Pancreas (tissue), 10 donors: ENCODE measurements at regions not wholly inside any gene's neighbourhood (a gene's known extent, or its start where the extent isn't known, plus 50 kb on each side); places are given as distances from the start of the nearest gene placed in this dataset.

ENCODE experiments used
- ATAC-seq, 4 donors: fragments of 200-7000 bp; cut with Tn5 transposase; one replicate each; pipeline versions ENCODE4 v1.8.0 to v1.9.1; 2020; ENCODE audit warnings: mild to moderate bottlenecking in 4 of 4, moderate library complexity in 4 of 4
- DNase-seq, 6 donors: peaks; one replicate each; pipeline ENCODE4 v3.0.0-alpha.2; 2020
- FAIRE-seq: peaks from 2 replicates; lab custom pipeline; 2012; peaks lifted over from hg19 to GRCh38; lab: Jason Lieb, UNC
- H3K27ac ChIP-seq, 4 donors: fragments of 200-600 bp; sonication (generic); 1 replicate in 3 of 4; 2 replicates in 1 of 4; pipeline versions ENCODE4 v1.5.0 to v1.8.0; 2020
- H3K27me3 ChIP-seq, 4 donors: fragments of 200-600 bp; one replicate each; pipeline ENCODE4 v1.8.0; 2021
- H3K36me3 ChIP-seq, 3 donors: fragments of 200-600 bp; sonication (generic) in 1 of 3; one replicate each; pipeline versions ENCODE4 v1.5.0 to v1.8.0; 2020 to 2021
- H3K4me1 ChIP-seq, 3 donors: fragments of 200-600 bp; one replicate each; pipeline ENCODE4 v1.8.0; 2021
- H3K4me3 ChIP-seq, 4 donors: fragments of 200-600 bp; sonication (generic) in 2 of 4; one replicate each; pipeline versions ENCODE4 v1.5.0 to v1.8.0; 2020 to 2021
- H3K9me3 ChIP-seq, 4 donors: fragments of 200-600 bp; one replicate each; pipeline ENCODE4 v1.8.0; 2021
- CTCF ChIP-seq, 4 donors: fragments of 200-600 bp; sonication (generic) in 3 of 4; IDR thresholded peaks; one replicate each; pipeline versions ENCODE4 v1.5.0 to v1.8.0; 2021; ENCODE audit warnings: antibody characterized with exemption in 4 of 4
- WGBS, 2 donors: extraction: QIAGEN DNeasy Blood & Tissue Kit; methylation state at CpG; one replicate each; pipeline ENCODE4 v1.1.7; 2013; 5-methylcytosine and 5-hydroxymethylcytosine counted together
- intact Hi-C, 3 donors: fragments of 100-400 bp; cut with DNase I; formaldehyde crosslinking; loops; one replicate each; pipeline versions ENCODE4 v1.11.1 to v1.14.2; 2022
- donor health status: healthy with polysubstance abuse.
- donor health status: DM: no; HTN: no; CAD: no; lungs with moderate emphysema.
- donor health status: DM: no; HTN: no; CAD: no.
- donor health status: control.
- donor health status: control.
- donor health status: Bipolar disorder and iron deficiency.
- donor health status: DM: yes; HTN: yes; CAD: no.
- donor health status: DM: no; HTN: no; CAD: no.
- donor health status: DM: no; HTN: no; CAD: no.
- donor health status: DM: yes; HTN: yes; CAD: no.

- TF ChIP-seq CTCF (IDR thresholded peaks at IDR 0.05): no peak
- no peak for ATAC-seq
- no peaks in the 10 kb centered on the region for H3K9me3 ChIP-seq
- no peaks in the 10 kb centered on the region for H3K36me3 ChIP-seq
- DNase-seq: no peak
- H3K4me3 ChIP-seq: no peak overlapping the region
- no peak for FAIRE-seq
- H3K27ac ChIP-seq: no peak overlapping the region
- intact Hi-C loops: no loop called here
- H3K4me1 ChIP-seq: no peaks in the 10 kb centered on the region
- H3K27me3 ChIP-seq: no peaks in the 10 kb centered on the region
Measured at GRCh38 chr4:133801883-133802282, 399.7 kb downstream of the PABPC4L start.

GRCh38 chr4:133800966-133801365 lies 400.6 kb downstream of the PABPC4L start:
- intact Hi-C loops: no loop called here
- H3K27ac ChIP-seq: no peak overlapping the region
- ATAC-seq: no peak
- H3K4me1 ChIP-seq: no peaks in the 10 kb centered on the region
- no peak for DNase-seq
- TF ChIP-seq CTCF (IDR thresholded peaks at IDR 0.05): no peak
- no peaks in the 10 kb centered on the region for H3K27me3 ChIP-seq
- no peak overlapping the region for H3K4me3 ChIP-seq
- H3K9me3 ChIP-seq: no peaks in the 10 kb centered on the region
- H3K36me3 ChIP-seq: no peaks in the 10 kb centered on the region
- WGBS, 2 donors: 81 to 88% methylated on average over 4 of the region's 4 CpGs
- no peak for FAIRE-seq

DNA sequence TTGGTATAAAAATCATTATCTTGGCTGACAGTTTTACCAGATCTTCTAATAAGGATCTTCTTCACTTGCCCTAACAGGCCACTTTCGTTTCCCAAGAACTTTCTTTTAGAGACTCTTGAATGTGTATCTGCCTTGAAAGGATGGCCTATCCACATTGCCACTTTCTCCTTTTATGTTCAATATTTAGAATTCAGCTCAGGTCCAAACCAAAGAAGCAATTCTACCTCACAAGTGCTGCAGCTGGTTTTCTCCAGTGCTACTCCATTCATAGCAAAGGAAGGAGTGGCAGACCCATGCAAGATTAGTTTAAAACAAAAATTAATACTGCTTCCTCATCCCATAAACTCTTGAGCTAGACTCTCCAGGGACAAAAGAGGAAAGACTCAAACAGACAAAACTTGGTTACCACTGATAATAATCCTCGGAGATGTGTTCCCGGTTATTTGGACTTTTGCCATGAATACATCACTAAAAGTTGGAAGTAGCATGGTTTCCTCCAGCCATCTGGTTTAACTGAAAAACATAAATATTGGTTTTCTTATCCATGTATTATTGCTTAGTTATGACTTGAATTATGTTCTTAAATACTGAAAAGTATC lies 401.8 kb downstream of the PABPC4L start:
- no peak overlapping the region for H3K27ac ChIP-seq
- no peaks in the 10 kb centered on the region for H3K4me1 ChIP-seq
- no peak for ATAC-seq
- H3K27me3 ChIP-seq: no peaks in the 10 kb centered on the region
- no peak overlapping the region for H3K4me3 ChIP-seq
- no peaks in the 10 kb centered on the region for H3K36me3 ChIP-seq
- no peak for DNase-seq
- H3K9me3 ChIP-seq: no peaks in the 10 kb centered on the region
- WGBS, 2 donors: 39 to 48% methylated on average over 3 of the region's 3 CpGs
- intact Hi-C loops: no loop called here
- TF ChIP-seq CTCF (IDR thresholded peaks at IDR 0.05): no peak
- FAIRE-seq: no peak

DNA sequence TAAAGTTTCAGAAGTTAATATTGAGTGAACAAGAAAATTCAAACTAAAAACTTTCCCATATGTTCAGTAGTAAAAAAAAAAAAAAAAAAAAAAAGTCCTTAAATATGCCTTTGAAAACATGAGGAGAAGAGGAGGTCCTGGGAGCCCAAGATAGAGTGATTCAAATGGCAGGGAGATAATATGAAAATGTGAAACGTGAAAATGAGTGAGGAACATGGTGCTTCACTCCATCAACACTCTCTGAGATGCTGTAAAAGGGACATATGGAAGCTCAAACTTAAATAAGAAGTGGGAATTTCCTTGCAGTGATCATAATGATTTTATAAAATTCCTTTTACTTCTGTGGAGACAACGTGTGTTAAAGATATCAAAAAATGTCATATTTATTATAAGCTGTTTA lies 423.9 kb downstream of the PABPC4L start:
- H3K4me1 ChIP-seq: no peaks in the 10 kb centered on the region
- no peaks in the 10 kb centered on the region for H3K9me3 ChIP-seq
- no peak for TF ChIP-seq CTCF (IDR thresholded peaks at IDR 0.05)
- FAIRE-seq (no peak), DNase-seq (no peak), ATAC-seq (no peak)
- intact Hi-C loops: no loop called here
- WGBS, 2 donors: 36 to 42% methylated on average over 2 of the region's 2 CpGs
- H3K27ac ChIP-seq: no peak overlapping the region
- H3K36me3 ChIP-seq: no peaks in the 10 kb centered on the region
- no peak overlapping the region for H3K4me3 ChIP-seq
- no peaks in the 10 kb centered on the region for H3K27me3 ChIP-seq

DNA sequence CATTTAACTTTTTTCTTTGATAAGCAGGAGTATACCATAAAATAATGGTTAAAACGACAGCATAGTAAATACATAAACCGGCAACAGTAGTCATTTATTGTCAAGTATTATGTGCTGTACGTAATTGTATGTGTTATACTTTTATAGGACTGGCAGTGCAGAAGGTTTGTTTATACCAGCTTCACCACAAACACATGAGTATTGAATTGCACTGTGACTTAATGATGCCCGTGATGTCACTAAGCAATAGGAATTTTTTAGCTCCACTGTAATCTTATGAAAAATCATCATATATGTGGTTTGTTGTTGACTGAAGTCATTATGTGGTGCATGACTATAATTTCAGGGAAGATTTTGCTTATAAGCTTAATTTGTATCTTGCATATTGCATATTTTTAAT lies 424.6 kb downstream of the PABPC4L start:
- Histone ChIP-seq H3K27me3 (no peaks in the 10 kb centered on the region), H3K27ac (no peak overlapping the region), H3K36me3 (no peaks in the 10 kb centered on the region), H3K4me1 (no peaks in the 10 kb centered on the region), H3K9me3 (no peaks in the 10 kb centered on the region), H3K4me3 (no peak overlapping the region)
- DNase-seq (no peak), ATAC-seq (no peak), FAIRE-seq (no peak)
- 58 to 74% methylated on average over 4 of the region's 4 CpGs for WGBS, 2 donors
- intact Hi-C loops: no loop called here
- TF ChIP-seq CTCF (IDR thresholded peaks at IDR 0.05): no peak
